NCI-H146 (cell line): ENCODE measurements at regions not wholly inside any gene's neighbourhood (a gene's known extent, or its start where the extent isn't known, plus 50 kb on each side); places are given as distances from the start of the nearest gene placed in this dataset.
"Not testable (repeated sequence)": the region's sequence is repeated elsewhere in the genome, so short reads cannot be mapped to it uniquely, and the experiment has no call there.

Experiments used
- DNase-seq: peaks from one replicate; lab custom pipeline; 2025; lab: John Stamatoyannopoulos, UW

DNA sequence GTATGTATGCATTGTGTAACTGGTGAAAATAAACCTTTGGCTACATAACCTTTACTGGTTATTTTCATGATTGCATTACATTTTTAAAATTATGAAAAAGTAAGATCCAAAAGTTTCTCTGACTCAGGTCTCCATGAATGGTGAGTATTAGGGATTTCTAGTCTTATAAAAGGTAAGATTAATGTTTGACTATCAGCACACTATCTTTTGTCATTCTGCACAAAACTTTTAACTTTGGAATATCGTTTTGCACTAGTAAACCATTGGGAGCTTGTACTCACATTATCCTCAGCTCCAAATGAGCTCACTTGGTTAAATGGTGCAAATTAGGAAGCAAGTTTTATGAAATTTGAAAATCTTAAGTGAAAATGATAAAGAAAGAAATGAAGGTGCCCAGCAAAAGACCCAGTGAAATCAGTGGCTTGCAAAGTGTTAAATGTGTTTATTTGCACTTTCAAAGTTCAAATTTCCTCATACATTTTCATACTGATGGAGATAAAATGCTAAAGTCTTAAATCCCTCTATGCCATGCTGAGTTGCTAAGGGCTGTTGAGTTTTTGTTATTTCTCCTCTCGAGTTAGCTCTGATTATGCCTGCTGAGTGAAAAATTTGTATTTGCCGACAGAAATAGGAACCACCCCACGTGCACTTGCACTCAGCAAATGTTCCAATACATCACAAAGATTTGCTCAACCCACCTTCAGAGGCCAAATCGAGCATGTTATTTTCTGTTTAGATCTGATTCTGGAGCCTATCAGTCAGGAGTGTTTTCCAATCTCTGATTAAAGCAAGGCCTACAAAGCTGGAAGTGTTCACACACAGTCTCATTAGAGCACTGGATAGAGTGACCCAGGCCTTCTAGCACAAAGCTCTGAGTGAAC lies 885.7 kb downstream of the NR2F1-AS1 start:
- no peak for DNase-seq

- DNase-seq, result no peak
Observed at GRCh38 chr5:92694067-92694466, 887.0 kb downstream of the NR2F1-AS1 start.

GRCh38 chr5:92691955-92692354 lies 889.1 kb downstream of the NR2F1-AS1 start:
- DNase-seq, result not testable (repeated sequence)

DNA sequence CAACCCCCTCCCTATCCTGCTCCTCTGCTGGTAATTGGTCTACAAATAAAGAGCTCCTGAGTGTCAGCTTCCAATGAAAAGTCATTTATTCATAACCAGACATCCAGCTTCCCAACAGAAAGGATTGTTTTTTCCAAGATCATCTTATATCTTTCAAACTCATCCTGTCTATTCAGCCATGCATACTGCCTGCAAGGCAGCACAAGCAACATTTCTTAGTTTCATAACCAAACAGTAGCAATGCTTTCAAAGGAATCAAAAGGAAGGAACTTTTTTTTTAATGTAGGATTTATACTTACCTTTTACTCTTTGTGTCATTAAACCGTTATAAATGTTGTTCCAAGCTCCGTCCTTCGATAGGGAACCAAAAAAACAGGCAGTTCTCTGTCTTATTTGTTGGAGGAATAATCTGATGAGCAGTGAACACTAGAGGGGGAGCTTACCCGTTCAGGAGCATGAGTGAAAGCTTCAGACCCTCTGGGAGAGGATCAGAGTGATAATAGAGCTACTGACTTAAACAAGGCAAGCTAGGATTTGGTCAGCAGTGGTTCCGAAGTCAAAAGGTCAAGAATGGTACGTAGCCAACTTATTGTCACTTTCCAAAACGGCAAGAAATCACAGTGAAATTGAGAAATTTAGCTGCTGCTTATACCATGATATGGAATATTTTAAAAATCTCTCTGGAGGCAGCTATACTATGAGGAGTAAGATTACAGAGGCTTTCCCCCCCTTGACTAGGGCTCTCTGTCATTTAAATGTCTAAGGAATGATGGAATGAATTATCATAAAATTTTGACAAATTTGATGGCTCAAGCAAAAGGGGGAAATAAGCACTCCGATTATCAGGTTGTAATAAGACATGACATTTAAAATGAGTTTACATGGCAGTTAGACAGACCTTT lies 892.9 kb downstream of the NR2F1-AS1 start:
- peak; percentile 65 for DNase-seq

DNA sequence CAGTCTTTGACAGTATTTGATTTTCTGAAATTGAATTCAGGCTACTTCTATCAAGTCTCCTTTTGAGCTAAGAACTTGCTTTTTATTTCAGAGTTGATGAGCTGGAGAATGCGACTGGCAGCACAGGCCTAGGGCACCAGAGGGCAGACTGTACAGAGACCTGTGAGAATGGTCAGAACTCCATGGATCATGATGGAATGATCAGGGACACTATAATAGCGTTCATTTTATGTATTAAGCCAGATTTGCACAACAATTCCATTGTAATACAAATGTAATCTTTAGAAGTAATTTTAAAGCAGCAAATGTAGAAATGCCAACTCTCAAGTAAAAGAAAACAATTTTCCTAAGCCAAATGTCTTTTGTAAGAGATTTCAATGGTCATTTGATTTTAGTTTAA lies 902.4 kb downstream of the NR2F1-AS1 start:
- no peak for DNase-seq

DNA sequence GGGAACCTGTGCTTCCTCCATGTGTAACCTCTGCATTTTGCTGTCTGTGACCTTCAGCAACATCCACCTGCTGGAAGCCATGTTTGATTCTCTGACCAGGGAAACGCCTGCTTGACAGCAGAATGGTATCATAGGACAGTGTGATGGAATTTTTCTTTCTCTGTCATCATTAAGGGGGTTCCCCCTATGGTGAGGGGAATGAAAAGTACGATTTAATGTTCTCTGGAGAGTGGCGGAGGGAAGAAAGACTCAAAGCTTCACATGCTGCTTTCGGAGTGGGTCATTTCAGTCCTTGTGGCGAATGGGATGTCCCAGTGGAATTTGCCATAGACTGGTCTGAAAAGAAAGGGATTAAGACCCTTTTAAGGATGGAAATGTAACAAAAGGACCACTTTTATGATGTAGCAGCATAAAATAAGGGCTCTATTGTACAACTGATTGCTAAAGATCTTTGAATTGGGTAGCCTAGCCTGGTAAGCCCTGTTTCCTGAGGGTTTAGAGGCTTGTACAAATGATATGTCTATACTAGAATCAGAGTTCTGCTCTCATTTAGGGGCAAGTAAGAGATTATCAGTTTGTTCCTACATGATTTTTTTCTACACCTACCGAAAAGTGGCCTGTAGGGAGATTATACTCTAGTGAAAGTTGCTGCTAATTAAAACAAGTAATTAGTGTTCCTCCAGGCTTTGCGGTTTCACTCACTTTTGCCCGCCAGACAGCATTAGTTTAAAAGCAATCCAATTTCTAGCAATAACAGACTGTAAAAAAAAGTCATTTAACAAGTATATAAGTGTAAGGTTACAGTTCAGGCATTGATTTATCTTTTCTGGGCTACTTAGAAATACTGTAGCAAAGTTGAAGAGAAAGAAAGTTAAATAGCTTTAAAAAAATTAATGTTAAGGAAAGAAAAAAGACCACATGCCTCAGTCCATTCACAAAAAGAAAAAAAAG lies 904.5 kb downstream of the NR2F1-AS1 start:
- no peak for DNase-seq

- peak; percentile 95 for DNase-seq
Observed at GRCh38 chr5:92674321-92674720, 906.7 kb downstream of the NR2F1-AS1 start.

DNA sequence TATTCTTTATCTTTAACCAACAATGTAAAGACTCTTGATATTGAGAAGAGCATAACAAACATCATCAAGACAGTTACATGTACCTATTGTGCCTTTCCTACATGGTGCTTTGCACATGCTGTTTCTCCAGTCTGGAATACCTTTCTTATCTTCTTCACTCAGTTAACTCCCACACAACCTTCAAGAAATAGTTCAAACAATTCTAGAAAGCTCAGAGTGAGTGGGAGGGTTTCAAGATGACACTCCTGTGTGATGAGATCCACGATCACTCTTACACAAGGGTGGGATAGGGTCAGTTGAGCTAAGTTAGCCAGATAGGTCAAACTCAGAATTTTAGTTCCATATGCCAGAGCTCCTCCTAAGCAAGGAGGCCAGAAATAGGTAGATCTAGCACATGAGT lies 915.5 kb downstream of the NR2F1-AS1 start:
- DNase-seq, result no peak

GRCh38 chr5:92662741-92663140 lies 918.3 kb downstream of the NR2F1-AS1 start:
- peak; percentile 15 for DNase-seq

DNA sequence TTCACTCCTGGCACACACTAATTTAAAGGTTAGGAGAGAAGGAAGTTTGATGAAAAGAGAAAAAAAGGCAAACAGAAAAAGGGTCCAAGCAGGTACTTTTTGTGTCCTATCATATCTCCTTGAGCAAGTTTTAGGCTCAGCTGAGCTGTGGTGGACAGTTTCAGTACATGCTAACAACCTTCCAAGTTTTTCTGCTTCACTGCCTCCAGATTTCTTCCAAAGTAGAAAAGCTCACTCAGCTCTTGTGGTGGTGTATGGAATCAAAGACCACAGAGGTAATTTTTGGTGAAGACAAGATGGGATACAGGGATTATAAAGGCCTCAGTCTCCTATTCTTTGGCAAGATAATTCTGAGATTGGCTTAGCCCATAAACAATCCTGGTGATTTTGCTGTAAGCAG lies 921.8 kb downstream of the NR2F1-AS1 start:
- no peak for DNase-seq

GRCh38 chr5:92654601-92655000 lies 926.4 kb downstream of the NR2F1-AS1 start:
- DNase-seq, result not testable (repeated sequence)

- peak; percentile 34 for DNase-seq
Observed at GRCh38 chr5:92653730-92654461, 927.1 kb downstream of the NR2F1-AS1 start.

GRCh38 chr5:92652756-92653155 lies 928.3 kb downstream of the NR2F1-AS1 start:
- no peak for DNase-seq

GRCh38 chr5:92644266-92644886 lies 936.6 kb downstream of the NR2F1-AS1 start:
- DNase-seq, result peak; percentile 10

GRCh38 chr5:92641031-92641962 lies 939.7 kb downstream of the NR2F1-AS1 start:
- peak; percentile 83 for DNase-seq

DNA sequence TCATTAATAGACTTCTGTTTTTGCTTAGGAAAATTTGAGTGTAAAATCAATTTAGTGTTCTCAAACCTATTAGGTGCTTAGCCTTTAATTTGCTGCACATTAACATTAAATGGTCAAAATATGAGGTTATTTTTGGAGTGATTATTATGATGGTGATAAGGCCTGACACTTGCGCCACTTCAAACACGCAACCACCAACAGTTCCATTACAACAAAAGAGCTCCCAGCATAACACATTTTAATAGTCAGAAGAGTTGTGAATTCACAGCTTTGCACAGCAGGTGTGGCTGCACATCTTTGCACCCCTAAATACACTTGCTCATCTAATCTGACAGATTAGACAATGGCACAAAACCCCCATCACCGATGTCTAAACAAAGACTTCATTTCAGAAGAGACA lies 940.7 kb downstream of the NR2F1-AS1 start:
- peak; percentile 79 for DNase-seq

- DNase-seq, result no peak
Observed at GRCh38 chr5:92637960-92638359, 943.1 kb downstream of the NR2F1-AS1 start.

- no peak for DNase-seq
Observed at GRCh38 chr5:92637247-92637646, 943.8 kb downstream of the NR2F1-AS1 start.

- DNase-seq, result peak; percentile 96
Observed at GRCh38 chr5:92635001-92635461, 946.0 kb downstream of the NR2F1-AS1 start.
